IMR-90 (cell line): ENCODE measurements at regions not wholly inside any gene's neighbourhood (a gene's known extent, or its start where the extent isn't known, plus 50 kb on each side); places are given as distances from the start of the nearest gene placed in this dataset.

Experiments
- ATAC-seq: fragments of 200-7000 bp; cut with Tn5 transposase; 2 replicates; pipeline ENCODE4 v1.9.1; 2020; ENCODE audit warnings: low read depth, mild to moderate bottlenecking, moderate library complexity
- BruUV-seq: library from RNA; stranded (reverse); fragments of 400-500 nt; replicated peaks from 2 replicates; lab custom pipeline; 2021; lab: Mats Ljungman, UMichigan
- CTCF ChIA-PET: fragments of 300-600 bp; formaldehyde crosslinking; extraction: SDS; loops from one replicate; lab custom pipeline; 2021; ENCODE audit warnings: antibody characterized with exemption; lab: Yijun Ruan, JAX
- POLR2A ChIA-PET: fragments of 300-600 bp; sonication (Branson Sonifier 250); formaldehyde crosslinking; loops from one replicate; lab custom pipeline; 2022; ENCODE audit warnings: antibody characterized with exemption; ENCODE audit not compliant: unreplicated experiment; lab: Charles Lee
- DNase-seq: peaks from one replicate; pipeline ENCODE4 v3.0.0; 2013
- H2AFZ ChIP-seq: replicated peaks from 2 replicates; pipeline ENCODE3; 2013; ENCODE audit warnings: low read length, mild to moderate bottlenecking; ENCODE audit not compliant: poor library complexity
- H2AK5ac ChIP-seq: 2 replicates; pipeline ENCODE4 v1.6.1; 2013; ENCODE audit warnings: low read depth, low read length, inconsistent platforms
- H2AK9ac ChIP-seq: replicated peaks from 2 replicates; pipeline ENCODE3; 2013; ENCODE audit warnings: mild to moderate bottlenecking, low read depth, low read length, moderate library complexity; ENCODE audit not compliant: poor library complexity
- H2BK120ac ChIP-seq: 2 replicates; pipeline ENCODE4 v1.6.1; 2013; ENCODE audit warnings: low read depth, low read length, inconsistent platforms
- H2BK15ac ChIP-seq: 3 replicates; pipeline ENCODE4 v1.6.1; 2013; ENCODE audit warnings: low read depth, low read length, inconsistent platforms
- H2BK20ac ChIP-seq: 2 replicates; pipeline ENCODE4 v1.6.1; 2013; ENCODE audit warnings: low read depth, mild to moderate bottlenecking, inconsistent platforms, low read length, moderate library complexity
- H2BK5ac ChIP-seq: 2 replicates; pipeline ENCODE4 v1.6.1; 2013; ENCODE audit warnings: mild to moderate bottlenecking, low read depth, low read length, inconsistent platforms; ENCODE audit not compliant: poor library complexity, severe bottlenecking
- H3K14ac ChIP-seq: replicated peaks from 2 replicates; pipeline ENCODE4 v1.6.1; 2013; ENCODE audit warnings: low read depth, low read length, inconsistent platforms
- H3K18ac ChIP-seq: 2 replicates; pipeline ENCODE4 v1.6.1; 2013; ENCODE audit warnings: low read depth, low read length, control low read depth
- H3K23ac ChIP-seq: 2 replicates; pipeline ENCODE4 v1.6.1; 2013; ENCODE audit warnings: low read depth, low read length, inconsistent platforms
- H3K27ac ChIP-seq: 2 replicates; pipeline ENCODE4 v1.5.1; 2013; ENCODE audit warnings: mild to moderate bottlenecking, control low read depth, low read length; ENCODE audit not compliant: insufficient read depth
- H3K27me3 ChIP-seq: 2 replicates; pipeline ENCODE4 v1.6.1; 2013; ENCODE audit warnings: low read length; ENCODE audit not compliant: control insufficient read depth, insufficient read depth
- H3K36me3 ChIP-seq: 2 replicates; pipeline ENCODE4 v1.6.1; 2013; ENCODE audit warnings: low read length, mixed read lengths; ENCODE audit not compliant: control insufficient read depth, insufficient read depth
- H3K4ac ChIP-seq: 2 replicates; pipeline ENCODE4 v1.6.1; 2013; ENCODE audit warnings: low read depth, low read length, inconsistent platforms
- H3K4me1 ChIP-seq: 2 replicates; pipeline ENCODE4 v1.6.1; 2013; ENCODE audit warnings: low read length, mixed read lengths; ENCODE audit not compliant: control insufficient read depth, insufficient read depth
- H3K4me2 ChIP-seq: 2 replicates; pipeline ENCODE4 v1.6.1; 2013; ENCODE audit warnings: low read depth, mild to moderate bottlenecking, control low read depth, low read length, moderate library complexity
- H3K4me3 ChIP-seq: 2 replicates; pipeline ENCODE4 v1.5.1; 2013; ENCODE audit warnings: low read depth, mild to moderate bottlenecking, control low read depth, low read length, moderate library complexity; ENCODE audit not compliant: insufficient read depth
- H3K56ac ChIP-seq: 2 replicates; pipeline ENCODE4 v1.6.1; 2013; ENCODE audit warnings: low read length, inconsistent platforms; ENCODE audit not compliant: insufficient read depth; ENCODE audit errors: extremely low read depth
- H3K79me1 ChIP-seq, 2 experiments: 2 replicates each; pipeline ENCODE4 v1.6.1; 2013; ENCODE audit warnings: low read length in 2 of 2, inconsistent platforms in 1 of 2, low read depth in 1 of 2
- H3K9ac ChIP-seq: 2 replicates; pipeline ENCODE4 v1.6.1; 2013; ENCODE audit warnings: low read depth, low read length, control low read depth
- H3K9me1 ChIP-seq: 2 replicates; pipeline ENCODE4 v1.6.1; 2013; ENCODE audit warnings: low read length, inconsistent platforms; ENCODE audit not compliant: insufficient read depth
- H3K9me3 ChIP-seq: 2 replicates; pipeline ENCODE4 v1.6.1; 2013; ENCODE audit warnings: low read length; ENCODE audit not compliant: control insufficient read depth, insufficient read depth
- H4K20me1 ChIP-seq: 2 replicates; pipeline ENCODE4 v1.6.1; 2013; ENCODE audit warnings: low read length, inconsistent platforms; ENCODE audit not compliant: insufficient read depth
- H4K5ac ChIP-seq: 2 replicates; pipeline ENCODE4 v1.6.1; 2013; ENCODE audit warnings: mild to moderate bottlenecking, low read depth, low read length, control low read depth
- H4K8ac ChIP-seq, 2 experiments: 2 replicates each; pipeline ENCODE4 v1.6.1; 2013; ENCODE audit warnings: low read depth in 2 of 2, low read length in 2 of 2, control low read depth in 1 of 2, inconsistent platforms in 1 of 2
- H4K91ac ChIP-seq: 2 replicates; pipeline ENCODE4 v1.6.1; 2013; ENCODE audit warnings: low read depth, low read length, inconsistent platforms; ENCODE audit not compliant: insufficient read depth
- BHLHE40 ChIP-seq: fragments of 150-350 bp; IDR thresholded peaks from 2 replicates; pipeline ENCODE4 v1.6.1; 2016; ENCODE audit warnings: mild to moderate bottlenecking, low read depth, low read length
- CEBPB ChIP-seq: IDR thresholded peaks from 2 replicates; pipeline ENCODE4 v1.6.1; 2012; ENCODE audit warnings: low read depth, low read length, improper control_type of control experiment
- CHD1 ChIP-seq: IDR thresholded peaks from 2 replicates; pipeline ENCODE4 v1.6.1; 2012; ENCODE audit warnings: low read depth, low read length, improper control_type of control experiment
- CTCF ChIP-seq: conservative IDR thresholded peaks from 2 replicates; pipeline ENCODE4 v1.5.1; 2012; ENCODE audit warnings: mild to moderate bottlenecking, low read depth, low read length, improper control_type of control experiment
- ELK1 ChIP-seq: fragments of 150-350 bp; IDR thresholded peaks from 2 replicates; pipeline ENCODE4 v1.6.1; 2016; ENCODE audit warnings: low read depth, mild to moderate bottlenecking, low read length, moderate library complexity, borderline replicate concordance
- FOS ChIP-seq: fragments of 150-350 bp; IDR thresholded peaks from 2 replicates; pipeline ENCODE4 v1.6.1; 2016; ENCODE audit warnings: low read depth, low read length
- MAFK ChIP-seq: IDR thresholded peaks from 2 replicates; pipeline ENCODE4 v1.6.1; 2012; ENCODE audit warnings: low read depth, low read length, improper control_type of control experiment
- MAZ ChIP-seq: IDR thresholded peaks from 2 replicates; pipeline ENCODE4 v1.6.1; 2012; ENCODE audit warnings: low read depth, mild to moderate bottlenecking, low read length, improper control_type of control experiment, moderate library complexity, borderline replicate concordance
- MXI1 ChIP-seq: IDR thresholded peaks from 2 replicates; pipeline ENCODE4 v1.6.1; 2012; ENCODE audit warnings: low read depth, mild to moderate bottlenecking, low read length, moderate library complexity, borderline replicate concordance
- NFE2L2 ChIP-seq: fragments of 150-350 bp; IDR thresholded peaks from 2 replicates; pipeline ENCODE4 v1.6.1; 2016; ENCODE audit warnings: low read depth, mild to moderate bottlenecking, low read length
- POLR2A ChIP-seq: IDR thresholded peaks from 2 replicates; pipeline ENCODE4 v1.6.1; 2012; ENCODE audit warnings: mild to moderate bottlenecking, low read depth, low read length
- RAD21 ChIP-seq: IDR thresholded peaks from 2 replicates; pipeline ENCODE4 v1.6.1; 2012; ENCODE audit warnings: low read length, improper control_type of control experiment
- RCOR1 ChIP-seq: IDR thresholded peaks from 2 replicates; pipeline ENCODE4 v1.6.1; 2012; ENCODE audit warnings: mild to moderate bottlenecking, low read length, improper control_type of control experiment; ENCODE audit not compliant: insufficient replicate concordance
- RFX5 ChIP-seq: IDR thresholded peaks from 2 replicates; pipeline ENCODE4 v1.8.0; 2012; ENCODE audit warnings: low read depth, mild to moderate bottlenecking, low read length, moderate library complexity
- SMC3 ChIP-seq: fragments of 150-350 bp; IDR thresholded peaks from 2 replicates; pipeline ENCODE4 v1.6.1; 2016; ENCODE audit warnings: low read depth, mild to moderate bottlenecking, antibody characterized with exemption, low read length, moderate library complexity
- USF2 ChIP-seq: fragments of 150-350 bp; IDR thresholded peaks from 2 replicates; pipeline ENCODE4 v1.6.1; 2017; ENCODE audit warnings: mild to moderate bottlenecking, antibody characterized with exemption, low read length, low read depth
- WGBS, 2 experiments: methylation state at CpG; one replicate each; pipeline versions ENCODE4 v1.1.5 to v1.1.7; 2013; ENCODE audit warnings: missing lambda C conversion rate in 2 of 2; ENCODE audit not compliant: insufficient read length in 1 of 2; ENCODE audit errors: extremely low coverage in 2 of 2; 5-methylcytosine and 5-hydroxymethylcytosine counted together
- dilution Hi-C: fragments of 300-500 bp; cut with HindIII; formaldehyde crosslinking; loops from one replicate; pipeline ENCODE4 v1.14.3; 2018; ENCODE audit warnings: low sequenced_read_pairs; ENCODE audit not compliant: unreplicated experiment
- in situ Hi-C: fragments of 300-500 bp; cut with MboI; formaldehyde crosslinking; loops from 3 replicates; pipeline ENCODE4 v1.14.3; 2019; ENCODE audit warnings: low sequenced_read_pairs, inconsistent platforms, mixed read lengths
- intact Hi-C: fragments of 100-400 bp; cut with micrococcal nuclease; formaldehyde crosslinking; loops from 2 replicates; pipeline ENCODE4 v1.10.0; 2022

- intact Hi-C loops, result no loop called here
- H3K9me3 ChIP-seq, result no peaks in the 10 kb centered on the region; the same call in 1 of the 2 replicates
- no peak for TF ChIP-seq ELK1
- no peak for TF ChIP-seq RFX5
- TF ChIP-seq CEBPB, result no peak
- no peak for TF ChIP-seq CHD1
- TF ChIP-seq POLR2A, result no peak
- TF ChIP-seq MAZ, result no peak
- TF ChIP-seq FOS, result no peak
- TF ChIP-seq RCOR1, result no peak
- TF ChIP-seq MXI1, result no peak
- no peak for TF ChIP-seq NFE2L2
- TF ChIP-seq BHLHE40, result no peak
- TF ChIP-seq CTCF, result no peak
- no peak for TF ChIP-seq MAFK
- TF ChIP-seq USF2, result no peak
- no peak for TF ChIP-seq SMC3
- TF ChIP-seq RAD21, result no peak
- no peak overlapping the region for H3K18ac ChIP-seq
- H4K5ac ChIP-seq, result no peak overlapping the region
- H2AK9ac ChIP-seq, result no peak overlapping the region
- H3K79me1 ChIP-seq, result no peaks in the 10 kb centered on the region
- H2BK120ac ChIP-seq, result no peak overlapping the region
- no peak overlapping the region for H3K4me2 ChIP-seq
- no peak overlapping the region for H3K9ac ChIP-seq
- no peak overlapping the region for H3K56ac ChIP-seq
- no peak overlapping the region for H4K91ac ChIP-seq
- no peak overlapping the region for H4K8ac ChIP-seq
- no peaks in the 10 kb centered on the region for H3K4me1 ChIP-seq
- POLR2A ChIA-PET, result no interaction called here
- H2BK20ac ChIP-seq, result no peak overlapping the region
- H3K9me1 ChIP-seq, result no peaks in the 10 kb centered on the region
- no peak overlapping the region for H2BK15ac ChIP-seq
- no peak overlapping the region for H3K4me3 ChIP-seq
- no peaks in the 10 kb centered on the region for H3K36me3 ChIP-seq
- ATAC-seq (no peak), DNase-seq (no peak)
- H3K23ac ChIP-seq, result no peak overlapping the region
- no peak overlapping the region for H3K14ac ChIP-seq
- no TSS peak for BruUV-seq
- H3K4ac ChIP-seq, result no peak overlapping the region
- no peak overlapping the region for H2BK5ac ChIP-seq
- WGBS, 2 experiments, result 96% methylated on average over 2 of the region's 3 CpGs; no CpG with 5 or more reads in 1 of the 2 experiments
- no peak overlapping the region for H2AK5ac ChIP-seq
- no peaks in the 10 kb centered on the region for H4K20me1 ChIP-seq
- dilution Hi-C loops, result no loop called here
- no peak overlapping the region for H2AFZ ChIP-seq
- H3K27ac ChIP-seq, result no peak overlapping the region
- H3K27me3 ChIP-seq, result no peaks in the 10 kb centered on the region
- CTCF ChIA-PET, result no interaction called here
- in situ Hi-C loops, result no loop called here
Measured at GRCh38 chr2:147425437-147426029, 419.3 kb upstream of the ACVR2A start.
